HL-60 (cell line): ENCODE measurements at regions not wholly inside any gene's neighbourhood (a gene's known extent, or its start where the extent isn't known, plus 50 kb on each side); places are given as distances from the start of the nearest gene placed in this dataset.

Source experiments
- DNase-seq, 2 experiments: peaks; one replicate each; pipeline ENCODE4 v3.0.0-alpha.2; 2010 to 2020; ENCODE audit warnings: low read depth in 1 of 2, low spot score in 1 of 2
- H3K27ac ChIP-seq: fragments of 250-450 bp; sonication (Bioruptor Pico); replicated peaks from 2 replicates; pipeline ENCODE4 v1.5.1; 2020; ENCODE audit warnings: mild to moderate bottlenecking, moderate library complexity
- H3K27me3 ChIP-seq: fragments of 250-450 bp; sonication (Bioruptor Pico); 2 replicates; pipeline ENCODE4 v1.5.1; 2021; ENCODE audit warnings: mild to moderate bottlenecking, moderate library complexity; ENCODE audit not compliant: insufficient read depth, poor library complexity, severe bottlenecking
- H3K4me3 ChIP-seq: replicated peaks from 2 replicates; pipeline ENCODE4 v1.5.1; 2011; ENCODE audit warnings: mild to moderate bottlenecking, control low read depth, low read length; ENCODE audit not compliant: insufficient read depth
- GABPA ChIP-seq: IDR thresholded peaks from 2 replicates; pipeline ENCODE4 v1.6.1; 2012; ENCODE audit warnings: low read depth
- POLR2AphosphoS5 ChIP-seq: IDR thresholded peaks from 2 replicates; pipeline ENCODE4 v1.6.1; 2012; ENCODE audit warnings: low read depth
- REST ChIP-seq: IDR thresholded peaks from 2 replicates; pipeline ENCODE4 v1.6.1; 2012; ENCODE audit warnings: low read depth; ENCODE audit not compliant: insufficient replicate concordance
- SPI1 ChIP-seq: IDR thresholded peaks from 2 replicates; pipeline ENCODE4 v1.6.1; 2012; ENCODE audit warnings: low read depth, mild to moderate bottlenecking, borderline replicate concordance
- TF ChIP-seq, protein P1 (sequence below): IDR thresholded peaks from one replicate; pipeline ENCODE4 v1.5.1; 2011; ENCODE audit warnings: low read length, control low read depth, inconsistent platforms; ENCODE audit not compliant: insufficient read depth

DNA sequence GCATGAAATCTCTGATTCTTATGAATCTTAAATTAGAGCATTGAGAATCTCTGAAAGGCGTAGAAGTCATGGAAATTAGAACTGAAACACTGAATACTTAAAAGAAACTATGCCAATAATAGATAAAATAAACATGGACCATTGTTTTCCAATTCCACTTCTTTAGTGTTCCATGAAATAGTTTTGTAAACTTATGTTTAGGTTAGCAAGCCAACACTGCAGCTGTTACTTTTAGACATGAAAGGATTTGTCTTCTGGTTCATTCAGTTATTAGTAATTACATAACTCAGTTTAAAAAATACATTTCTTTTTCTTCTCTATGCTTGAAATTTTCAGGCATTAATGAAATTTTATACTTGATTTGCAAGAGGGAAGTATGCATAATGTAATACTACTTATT, 733.4 kb upstream of the NUDT12 start:
- no peak overlapping the region for H3K27ac ChIP-seq

DNA sequence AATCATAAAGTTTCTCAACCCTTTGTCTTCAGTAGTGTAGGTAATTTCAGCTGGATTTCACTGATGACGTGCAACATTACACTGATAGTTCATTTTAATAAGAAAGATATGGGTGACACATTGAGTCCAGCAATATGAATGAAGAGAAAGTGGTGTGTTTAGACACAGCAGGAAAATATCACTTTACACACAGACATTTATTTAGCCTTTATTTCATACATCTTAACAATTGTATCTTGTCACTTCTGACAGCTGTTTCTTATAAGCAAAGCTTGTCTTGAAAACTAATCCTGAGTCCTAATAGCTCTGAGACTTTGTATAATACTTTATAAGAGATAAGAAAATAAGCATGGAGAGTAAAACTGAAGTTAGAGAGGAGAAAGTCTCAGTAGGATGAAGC, 720.5 kb upstream of the NUDT12 start:
- no peaks in the 10 kb centered on the region for H3K27me3 ChIP-seq

More for the DNA sequence above, 733.4 kb upstream of the NUDT12 start:
- H3K27me3 ChIP-seq = no peaks in the 10 kb centered on the region
- DNase-seq = no peak
- H3K4me3 ChIP-seq = no peak overlapping the region
- TF ChIP-seq, protein P1, sequence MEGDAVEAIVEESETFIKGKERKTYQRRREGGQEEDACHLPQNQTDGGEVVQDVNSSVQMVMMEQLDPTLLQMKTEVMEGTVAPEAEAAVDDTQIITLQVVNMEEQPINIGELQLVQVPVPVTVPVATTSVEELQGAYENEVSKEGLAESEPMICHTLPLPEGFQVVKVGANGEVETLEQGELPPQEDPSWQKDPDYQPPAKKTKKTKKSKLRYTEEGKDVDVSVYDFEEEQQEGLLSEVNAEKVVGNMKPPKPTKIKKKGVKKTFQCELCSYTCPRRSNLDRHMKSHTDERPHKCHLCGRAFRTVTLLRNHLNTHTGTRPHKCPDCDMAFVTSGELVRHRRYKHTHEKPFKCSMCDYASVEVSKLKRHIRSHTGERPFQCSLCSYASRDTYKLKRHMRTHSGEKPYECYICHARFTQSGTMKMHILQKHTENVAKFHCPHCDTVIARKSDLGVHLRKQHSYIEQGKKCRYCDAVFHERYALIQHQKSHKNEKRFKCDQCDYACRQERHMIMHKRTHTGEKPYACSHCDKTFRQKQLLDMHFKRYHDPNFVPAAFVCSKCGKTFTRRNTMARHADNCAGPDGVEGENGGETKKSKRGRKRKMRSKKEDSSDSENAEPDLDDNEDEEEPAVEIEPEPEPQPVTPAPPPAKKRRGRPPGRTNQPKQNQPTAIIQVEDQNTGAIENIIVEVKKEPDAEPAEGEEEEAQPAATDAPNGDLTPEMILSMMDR = no peak
- TF ChIP-seq REST (no peak), SPI1 (no peak), POLR2AphosphoS5 (no peak), GABPA (no peak)

GRCh38 chr5:104273725-104274124, 711.1 kb upstream of the NUDT12 start:
- DNase-seq = no peak
- H3K27ac ChIP-seq = no peak overlapping the region
- TF ChIP-seq REST = no peak
- no peak for TF ChIP-seq POLR2AphosphoS5
- no peak for TF ChIP-seq SPI1
- TF ChIP-seq, protein P1 = no peak
- TF ChIP-seq GABPA = no peak
- H3K4me3 ChIP-seq = no peak overlapping the region
- no peaks in the 10 kb centered on the region for H3K27me3 ChIP-seq

More for the DNA sequence above, 720.5 kb upstream of the NUDT12 start:
- H3K27ac ChIP-seq = no peak overlapping the region
- no peak for TF ChIP-seq REST
- TF ChIP-seq GABPA = no peak
- TF ChIP-seq SPI1 = no peak
- no peak for TF ChIP-seq POLR2AphosphoS5
- TF ChIP-seq, protein P1 = no peak
- no peak overlapping the region for H3K4me3 ChIP-seq
- no peak for DNase-seq
